ENCODE measurements at regions not wholly inside any gene's neighbourhood (a gene's known extent, or its start where the extent isn't known, plus 50 kb on each side); places are given as distances from the start of the nearest gene placed in this dataset.

GRCh38 chr16:9338068-9338467, 246.6 kb downstream of the HAPSTR1 start:
- no peak for TF ChIP-seq CTCF (IDR thresholded peaks at IDR 0.05; ENCODE audit: borderline replicate concordance, extremely low read depth, low read length, poor library complexity, severe bottlenecking)
- TF ChIP-seq EZH2 (IDR thresholded peaks at IDR 0.05; ENCODE audit: borderline replicate concordance, low read depth, low read length, severe bottlenecking): no peak

All from DND-41 (cell line).